SK-N-MC (cell line): ENCODE measurements at regions not wholly inside any gene's neighbourhood (a gene's known extent, or its start where the extent isn't known, plus 50 kb on each side); places are given as distances from the start of the nearest gene placed in this dataset.

Source experiments
- DNase-seq: peaks from one replicate; pipeline ENCODE4 v3.0.0-alpha.2; 2011; ENCODE audit warnings: low read depth, low spot score
- H3K27ac ChIP-seq: fragments of 200-600 bp; sonication (generic); 2 replicates; pipeline ENCODE4 v1.5.1; 2016; ENCODE audit warnings: mixed run types
- H3K36me3 ChIP-seq: fragments of 200-600 bp; sonication (generic); 2 replicates; pipeline ENCODE4 v1.6.1; 2017; ENCODE audit warnings: antibody characterized with exemption, low read length, mixed read lengths; ENCODE audit not compliant: insufficient read depth
- H3K4me3 ChIP-seq: fragments of 200-600 bp; sonication (generic); 2 replicates; pipeline ENCODE4 v1.5.1; 2016
- H3K9ac ChIP-seq: fragments of 200-600 bp; sonication (generic); 2 replicates; pipeline ENCODE4 v1.8.0; 2017; ENCODE audit warnings: mixed run types, mixed read lengths; ENCODE audit not compliant: insufficient read length
- H3K9me3 ChIP-seq: fragments of 200-600 bp; sonication (generic); 2 replicates; pipeline ENCODE4 v1.6.1; 2017; ENCODE audit warnings: low read depth, mild to moderate bottlenecking, antibody characterized with exemption, low read length, moderate library complexity, mixed read lengths
- EZH2 ChIP-seq: fragments of 200-600 bp; sonication (generic); IDR thresholded peaks from one replicate; pipeline ENCODE4 v1.6.1; 2017; ENCODE audit warnings: antibody characterized with exemption
- FOXP2 ChIP-seq: optimal IDR thresholded peaks from 2 replicates; pipeline ENCODE3; 2011; ENCODE audit warnings: mild to moderate bottlenecking, moderate library complexity; ENCODE audit not compliant: insufficient read depth; ENCODE audit errors: extremely low read length, control extremely low read depth
- POLR2AphosphoS5 ChIP-seq: IDR thresholded peaks from 2 replicates; pipeline ENCODE4 v1.6.1; 2012; ENCODE audit warnings: mild to moderate bottlenecking, low read depth, low read length, borderline replicate concordance

- H3K4me3 ChIP-seq: no peak overlapping the region
- H3K27ac ChIP-seq: no peak overlapping the region
- no peaks in the 10 kb centered on the region for H3K9me3 ChIP-seq
- no peak for DNase-seq
- no peak for TF ChIP-seq EZH2
- TF ChIP-seq FOXP2: no peak
- H3K36me3 ChIP-seq: no peaks in the 10 kb centered on the region
- no peak overlapping the region for H3K9ac ChIP-seq
Measured at GRCh38 chr1:229023651-229024300, 247.1 kb upstream of the RAB4A start.

GRCh38 chr1:229024528-229025130 lies 246.3 kb upstream of the RAB4A start:
- DNase-seq: no peak
- H3K9ac ChIP-seq: no peak overlapping the region
- no peak overlapping the region for H3K27ac ChIP-seq
- no peak for TF ChIP-seq EZH2
- no peak for TF ChIP-seq POLR2AphosphoS5
- no peak for TF ChIP-seq FOXP2
- H3K36me3 ChIP-seq: no peaks in the 10 kb centered on the region
- H3K4me3 ChIP-seq: no peak overlapping the region
- H3K9me3 ChIP-seq: no peaks in the 10 kb centered on the region

GRCh38 chr1:229025576-229025975 lies 245.3 kb upstream of the RAB4A start:
- no peaks in the 10 kb centered on the region for H3K9me3 ChIP-seq
- H3K4me3 ChIP-seq: no peak overlapping the region
- DNase-seq: no peak
- H3K27ac ChIP-seq: no peak overlapping the region
- H3K9ac ChIP-seq: no peak overlapping the region
- TF ChIP-seq FOXP2 (no peak), EZH2 (no peak), POLR2AphosphoS5 (no peak)
- H3K36me3 ChIP-seq: no peaks in the 10 kb centered on the region

DNA sequence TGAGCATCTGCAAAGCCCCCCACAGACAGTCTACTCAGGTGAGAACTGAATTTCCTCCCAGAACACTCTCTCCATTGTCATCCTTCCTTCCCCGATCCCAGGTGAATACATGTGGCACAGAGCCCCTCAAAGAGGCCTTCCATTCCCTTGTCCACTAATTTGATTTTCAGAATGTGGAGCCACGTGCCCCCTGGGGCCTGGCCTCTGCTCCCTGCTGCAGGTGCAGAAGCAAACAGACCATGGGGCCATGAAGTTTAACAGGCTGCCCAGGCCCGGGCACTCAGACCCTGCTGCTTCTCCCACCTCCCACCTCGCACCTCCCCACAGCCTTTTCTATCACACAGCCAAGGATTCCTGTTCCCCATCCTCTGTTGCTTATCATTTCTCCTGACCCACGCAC lies 243.8 kb upstream of the RAB4A start:
- Histone ChIP-seq H3K27ac (no peak overlapping the region), H3K36me3 (no peaks in the 10 kb centered on the region), H3K9ac (no peak overlapping the region), H3K9me3 (no peaks in the 10 kb centered on the region), H3K4me3 (no peak overlapping the region)
- DNase-seq: no peak
- TF ChIP-seq EZH2: no peak
- no peak for TF ChIP-seq POLR2AphosphoS5
- no peak for TF ChIP-seq FOXP2

DNA sequence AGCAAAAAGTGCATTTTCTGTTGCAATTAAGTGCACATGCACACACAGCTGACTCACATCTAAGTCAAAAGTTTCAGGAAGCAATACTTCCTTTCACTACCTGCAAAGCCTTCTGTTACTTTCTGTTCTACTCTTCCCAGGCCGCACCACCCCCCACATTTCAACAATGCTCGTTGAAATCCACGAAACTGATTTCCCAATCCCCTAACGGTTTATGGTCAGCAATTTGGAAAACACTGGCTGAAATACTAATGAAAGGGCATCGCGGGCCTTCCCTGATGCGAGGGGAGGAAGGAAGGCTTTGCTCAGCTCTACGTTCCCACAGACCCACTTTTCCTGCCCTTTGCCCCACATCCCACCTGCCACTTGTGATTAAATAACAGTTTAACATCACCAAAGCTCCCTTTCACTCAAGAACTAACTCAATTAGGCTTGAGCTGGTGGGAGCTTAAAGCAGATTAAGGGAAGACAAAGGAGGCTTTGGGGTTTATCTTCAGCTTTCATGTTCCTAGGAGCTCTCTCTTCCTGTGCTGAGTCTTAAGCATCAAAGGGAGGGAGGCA lies 243.2 kb upstream of the RAB4A start:
- Histone ChIP-seq H3K36me3 (no peaks in the 10 kb centered on the region), H3K9me3 (no peaks in the 10 kb centered on the region), H3K9ac (no peak overlapping the region), H3K27ac (no peak overlapping the region), H3K4me3 (no peak overlapping the region)
- TF ChIP-seq EZH2 (no peak), FOXP2 (no peak), POLR2AphosphoS5 (no peak)
- DNase-seq: no peak

GRCh38 chr1:229028544-229028943 lies 242.4 kb upstream of the RAB4A start:
- Histone ChIP-seq H3K9me3 (no peaks in the 10 kb centered on the region), H3K9ac (no peak overlapping the region), H3K36me3 (no peaks in the 10 kb centered on the region), H3K4me3 (no peak overlapping the region), H3K27ac (no peak overlapping the region)
- no peak for TF ChIP-seq EZH2
- no peak for TF ChIP-seq POLR2AphosphoS5
- TF ChIP-seq FOXP2: no peak
- no peak for DNase-seq

DNA sequence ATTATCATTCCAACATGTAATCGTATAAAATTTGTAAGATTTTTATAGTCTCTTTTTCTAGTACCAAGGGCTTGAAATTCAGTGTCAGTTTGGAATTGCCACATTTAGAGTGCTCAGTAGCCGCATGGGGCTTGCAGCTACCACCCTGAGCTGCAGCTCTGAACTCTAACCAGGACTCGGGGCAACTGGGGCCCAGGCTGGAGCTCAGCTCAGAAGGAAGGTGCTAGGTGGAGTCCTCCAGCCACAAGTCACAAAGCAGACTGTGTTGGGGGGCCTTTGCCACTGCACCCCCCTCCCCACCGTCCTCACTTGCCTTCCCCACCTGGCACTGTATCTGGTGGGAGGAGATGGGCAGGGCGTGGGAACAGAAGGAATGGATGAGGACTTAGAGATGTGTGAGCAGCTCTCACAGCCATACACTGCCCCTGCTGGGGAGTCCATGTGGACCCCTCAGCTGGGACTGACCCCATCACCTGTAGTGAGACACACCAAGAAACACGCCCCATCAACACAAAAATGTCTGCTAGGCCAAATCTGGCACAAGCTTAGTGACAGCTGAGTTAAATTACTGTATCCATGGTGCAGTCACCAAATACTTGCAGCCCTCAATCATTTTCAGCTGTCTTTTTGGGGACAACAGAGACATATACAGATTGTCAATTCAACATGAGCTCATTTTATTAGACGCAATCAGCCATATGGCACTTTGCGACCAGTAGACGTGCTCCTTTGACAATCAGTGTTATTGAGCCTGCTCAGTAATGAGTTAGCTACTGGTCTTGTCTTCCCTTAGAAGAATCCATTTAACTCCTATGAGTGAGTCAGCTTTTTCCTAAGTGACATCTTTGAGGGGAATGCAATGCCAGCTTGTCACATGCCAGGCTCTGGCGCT lies 241.7 kb upstream of the RAB4A start:
- no peaks in the 10 kb centered on the region for H3K36me3 ChIP-seq
- DNase-seq: no peak
- no peak overlapping the region for H3K4me3 ChIP-seq
- H3K9me3 ChIP-seq: no peaks in the 10 kb centered on the region
- H3K9ac ChIP-seq: no peak overlapping the region
- TF ChIP-seq EZH2: no peak
- TF ChIP-seq FOXP2: no peak
- TF ChIP-seq POLR2AphosphoS5: no peak
- H3K27ac ChIP-seq: no peak overlapping the region

GRCh38 chr1:229029879-229030235 lies 241.1 kb upstream of the RAB4A start:
- Histone ChIP-seq H3K9ac (no peak overlapping the region), H3K9me3 (no peaks in the 10 kb centered on the region), H3K27ac (no peak overlapping the region), H3K36me3 (no peaks in the 10 kb centered on the region), H3K4me3 (no peak overlapping the region)
- DNase-seq: no peak
- TF ChIP-seq POLR2AphosphoS5: no peak
